GM21526 (cell line): ENCODE measurements at regions not wholly inside any gene's neighbourhood (a gene's known extent, or its start where the extent isn't known, plus 50 kb on each side); places are given as distances from the start of the nearest gene placed in this dataset.

ENCODE experiments used
- ATAC-seq: cut with Tn5 transposase; IDR thresholded peaks from one replicate; pipeline ENCODE4 v1.9.1; 2021; ENCODE audit warnings: moderate library complexity; ENCODE audit not compliant: unreplicated experiment, low FRiP score

DNA sequence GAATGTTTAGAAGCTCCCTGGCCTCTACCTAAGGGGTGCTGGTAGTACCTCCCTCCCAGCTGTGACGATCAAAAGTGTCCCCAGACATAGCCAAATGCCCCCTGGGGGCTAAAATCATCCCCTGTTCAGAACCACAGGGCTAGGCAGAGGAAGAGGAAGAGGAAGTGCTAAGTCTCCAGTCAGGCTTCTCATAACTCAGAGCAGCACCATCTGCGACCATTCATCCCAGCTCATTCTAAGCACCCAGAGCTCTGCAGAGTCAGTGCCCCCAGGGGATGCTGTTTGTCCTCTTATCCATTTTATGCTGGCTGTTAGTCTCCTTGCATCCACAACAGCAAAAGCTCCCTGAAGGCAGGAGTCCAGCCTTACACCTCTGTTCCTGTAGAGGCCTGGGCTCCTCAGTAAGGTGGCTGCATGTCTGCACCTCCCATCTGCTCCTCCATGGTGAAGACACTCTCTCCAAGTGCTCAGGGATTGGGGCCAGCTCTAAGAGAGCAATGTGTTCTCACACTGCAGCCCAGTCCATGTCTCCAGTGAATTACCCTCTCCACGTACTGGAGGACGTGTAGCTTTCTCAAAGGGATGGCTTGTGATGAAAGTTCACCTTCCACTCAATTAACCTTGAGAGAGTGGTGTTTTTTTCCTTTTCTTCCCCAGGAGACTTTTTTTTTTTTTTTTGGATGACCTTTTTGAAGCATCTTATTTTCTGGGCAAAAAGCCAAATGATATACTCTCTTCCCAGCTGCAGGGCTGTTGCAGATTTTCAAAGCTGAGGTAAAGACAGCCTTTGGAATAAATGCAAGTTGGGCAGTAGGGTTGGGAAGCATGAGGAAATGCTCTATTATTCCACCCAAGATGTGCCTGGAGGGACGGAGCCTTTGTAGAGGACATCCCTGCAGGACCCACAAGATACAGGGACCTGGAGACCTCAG is 158.9 kb upstream of the SLC14A2 start:
- no peak for ATAC-seq

DNA sequence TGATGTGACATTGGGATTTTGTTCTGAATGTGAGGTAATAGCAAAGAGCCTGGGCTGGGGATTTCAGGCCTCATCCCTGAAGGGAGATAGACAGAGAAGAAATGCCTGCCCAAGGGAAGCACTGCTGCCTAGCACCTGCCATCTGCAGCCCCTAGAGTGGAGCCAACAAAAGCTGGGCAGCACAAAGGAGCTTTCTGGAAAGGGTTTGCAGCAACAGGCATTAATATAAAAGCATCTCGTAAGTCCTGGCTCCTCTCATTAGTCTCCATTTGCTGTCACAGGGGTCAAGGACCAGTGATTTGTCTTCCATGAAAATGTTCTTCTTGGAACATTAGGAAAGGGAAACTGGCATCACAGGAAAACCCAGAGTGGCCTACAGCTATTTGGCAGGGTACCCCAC is 157.2 kb upstream of the SLC14A2 start:
- no peak for ATAC-seq

DNA sequence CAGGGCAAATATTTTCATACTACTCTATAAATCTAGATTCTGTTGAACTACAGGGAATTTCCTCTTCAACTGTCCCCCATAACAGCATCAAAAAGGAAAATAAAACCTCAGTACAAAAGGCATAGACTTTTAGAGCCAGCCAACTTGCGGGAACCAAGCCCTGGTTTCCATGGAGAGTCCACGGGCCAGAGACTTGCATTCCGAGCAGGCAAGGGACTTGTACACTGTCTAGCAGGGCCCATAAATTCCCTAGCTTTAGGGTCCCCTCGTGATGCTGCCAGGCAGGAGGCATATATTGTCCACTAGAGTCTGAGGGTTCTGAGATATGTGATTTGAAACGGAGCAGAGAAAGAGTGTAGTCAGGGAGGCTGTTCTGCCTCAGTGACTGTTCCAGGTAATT is 153.1 kb upstream of the SLC14A2 start:
- ATAC-seq = no peak

DNA sequence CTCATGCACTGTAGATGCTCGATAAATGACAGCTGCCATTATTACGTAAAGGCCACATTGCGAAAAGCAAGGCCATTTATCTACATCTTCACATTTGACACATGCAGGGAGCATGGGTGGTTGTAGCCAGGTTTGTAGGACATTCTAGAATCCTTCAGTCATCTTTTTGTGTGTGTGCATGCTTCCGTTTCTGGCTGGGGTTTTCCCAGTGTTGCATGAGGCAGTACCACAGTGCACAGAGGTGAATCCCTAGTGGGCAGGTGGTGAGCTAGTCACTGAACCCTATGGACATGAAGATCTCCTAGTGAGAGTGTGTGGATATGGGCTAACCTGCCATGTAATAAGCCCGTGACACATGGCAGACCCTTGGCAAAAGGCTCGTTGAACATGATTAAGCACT is 151.8 kb upstream of the SLC14A2 start:
- no peak for ATAC-seq

DNA sequence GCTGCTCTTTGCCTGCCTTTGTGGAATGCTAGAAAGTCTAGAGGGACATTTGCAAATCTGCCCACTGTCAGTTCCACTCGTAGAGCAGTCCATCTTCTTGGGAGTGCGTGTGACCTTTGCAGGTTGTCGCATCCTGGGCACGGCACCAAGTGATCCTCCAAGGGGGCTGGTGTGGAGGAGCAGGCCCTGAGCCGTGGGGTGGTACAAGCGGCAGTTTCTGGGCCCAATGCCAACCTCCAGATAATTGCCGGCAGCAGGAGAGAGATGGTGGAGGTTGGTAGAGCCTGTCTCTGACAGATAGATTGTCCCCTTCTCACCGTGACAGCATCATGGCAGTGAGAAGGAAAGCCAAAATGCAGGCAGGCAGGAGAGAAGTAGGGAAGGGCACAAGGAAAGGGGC is 150.7 kb upstream of the SLC14A2 start:
- no peak for ATAC-seq

DNA sequence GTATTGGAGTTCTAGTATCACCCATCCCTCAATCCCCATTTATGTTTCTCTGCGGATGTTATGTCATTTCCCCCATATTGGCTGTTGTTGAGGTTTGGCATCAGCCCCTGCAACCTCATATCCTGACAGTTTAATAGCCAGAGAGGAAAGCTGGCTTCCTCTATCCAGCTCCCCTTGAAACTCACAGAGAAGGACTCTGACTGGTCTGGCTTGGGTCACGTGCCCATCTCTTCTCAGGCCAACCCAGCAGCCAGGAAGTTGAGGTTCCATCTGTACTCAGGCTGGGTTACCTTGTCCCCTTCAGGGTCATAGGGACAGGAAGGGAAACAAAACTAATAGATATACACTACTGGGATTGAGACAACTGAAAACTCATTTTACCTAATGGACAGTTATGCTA is 148.0 kb upstream of the SLC14A2 start:
- ATAC-seq = no peak

DNA sequence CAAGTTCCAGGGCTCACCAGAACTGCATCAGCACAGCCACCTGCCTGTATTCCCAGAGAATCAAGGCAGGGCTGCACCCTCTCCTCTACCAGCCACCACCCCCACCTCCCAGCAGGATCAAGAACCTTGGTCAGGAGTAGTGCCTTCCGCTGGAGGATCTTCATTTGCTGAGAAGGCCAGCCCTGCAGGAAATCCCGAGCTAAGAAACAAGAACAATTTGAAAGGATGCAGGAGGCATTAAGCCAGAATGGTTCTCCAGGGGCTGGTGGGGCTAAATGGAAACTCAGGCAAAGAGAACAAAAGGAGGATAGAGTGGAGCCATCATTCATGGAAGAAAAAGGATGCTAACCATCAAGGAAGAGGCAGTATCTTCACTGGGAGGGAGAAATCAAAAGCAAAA is 147.3 kb upstream of the SLC14A2 start:
- no peak for ATAC-seq

DNA sequence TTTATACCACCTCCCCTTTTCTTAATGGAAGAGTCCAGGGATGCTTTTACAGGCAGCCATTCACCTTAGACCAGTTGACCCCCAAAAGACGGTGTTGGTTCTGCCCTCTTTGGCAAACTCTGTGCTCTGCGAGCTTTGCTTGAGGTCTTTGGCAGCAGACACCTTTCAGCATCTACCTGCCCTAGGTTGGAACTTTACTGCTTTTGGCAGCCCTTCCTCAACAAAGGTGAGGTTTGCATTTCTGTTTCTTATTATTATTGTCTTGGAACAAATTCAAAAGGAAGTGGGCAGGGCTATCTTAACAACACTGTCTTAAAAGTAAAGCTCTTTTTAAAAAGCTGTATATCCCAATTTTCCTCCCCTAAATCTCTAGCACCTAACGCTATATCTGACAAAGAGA is 136.4 kb upstream of the SLC14A2 start:
- ATAC-seq = no peak

DNA sequence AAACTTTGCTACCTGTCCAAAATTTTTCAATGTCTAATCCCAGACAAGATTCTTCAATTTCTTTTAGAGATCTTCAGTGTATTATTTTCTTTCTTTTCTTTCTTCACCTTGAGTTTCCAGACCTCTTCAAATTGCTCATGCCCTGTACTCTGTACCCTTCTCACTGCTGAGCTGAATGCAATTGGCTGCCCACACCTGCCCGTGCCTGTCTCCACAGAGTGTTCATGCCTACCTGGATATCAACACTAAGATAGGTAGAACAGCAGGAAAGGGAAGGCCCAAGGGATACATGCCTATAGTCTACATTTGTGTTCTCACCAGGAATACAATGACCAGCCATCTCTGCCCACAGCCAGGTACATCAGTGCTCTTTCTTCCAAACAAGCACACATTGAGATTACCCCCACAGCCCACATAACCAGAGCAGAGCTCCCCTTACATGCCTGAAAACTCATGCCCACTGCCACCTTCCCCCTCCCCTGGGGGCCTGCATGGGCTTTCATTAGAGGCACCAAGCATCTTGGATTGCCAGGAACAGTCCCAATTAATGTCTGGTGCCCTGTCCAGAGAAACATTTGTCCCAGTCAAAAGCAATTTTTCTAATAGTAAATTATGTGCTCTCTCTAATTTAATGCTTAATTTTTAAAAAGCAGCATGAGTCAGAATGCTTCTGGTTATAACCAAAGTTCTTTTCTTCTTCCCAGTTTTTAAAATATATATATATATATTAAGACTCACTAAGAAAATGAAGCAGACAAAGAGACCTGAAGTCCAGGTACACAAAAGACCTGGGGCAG is 134.9 kb upstream of the SLC14A2 start:
- ATAC-seq = no peak

DNA sequence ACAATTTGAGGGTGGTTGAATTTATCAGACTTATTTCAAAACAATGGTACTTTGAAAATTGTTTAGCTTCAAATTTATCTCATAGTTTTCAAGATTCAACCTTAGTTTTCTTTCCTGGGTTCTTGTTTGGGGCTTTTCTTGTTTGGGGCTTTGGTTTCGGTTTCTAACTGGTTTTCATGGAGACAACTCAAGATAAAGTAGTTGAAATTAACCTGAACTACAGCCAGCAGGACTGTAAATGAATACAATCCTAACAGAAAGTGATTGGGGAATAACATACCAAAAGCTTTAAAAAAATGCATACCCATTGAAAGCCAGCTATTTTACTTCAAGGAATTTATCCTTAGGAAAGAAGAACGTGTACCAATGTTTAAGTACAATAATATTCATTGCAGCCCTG is 133.5 kb upstream of the SLC14A2 start:
- no peak for ATAC-seq

DNA sequence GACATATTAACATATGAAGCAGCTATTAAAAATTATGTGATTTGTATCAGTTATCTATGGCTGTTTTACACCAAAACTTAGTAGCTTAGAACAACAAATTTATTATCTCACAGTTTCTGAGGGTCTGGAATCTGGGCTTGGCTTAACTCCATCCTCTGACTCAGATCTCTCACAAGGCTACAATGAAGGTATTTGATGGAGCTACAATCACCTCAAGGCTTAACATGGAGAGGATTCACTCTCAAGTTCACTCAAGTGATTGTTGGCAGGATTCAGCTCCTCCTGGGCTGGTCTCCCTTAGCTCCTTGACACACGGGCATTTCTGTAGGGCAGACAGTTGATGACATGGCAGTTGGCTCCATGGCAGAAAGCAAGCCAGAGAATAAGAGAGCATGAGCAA is 133.0 kb upstream of the SLC14A2 start:
- ATAC-seq = no peak

DNA sequence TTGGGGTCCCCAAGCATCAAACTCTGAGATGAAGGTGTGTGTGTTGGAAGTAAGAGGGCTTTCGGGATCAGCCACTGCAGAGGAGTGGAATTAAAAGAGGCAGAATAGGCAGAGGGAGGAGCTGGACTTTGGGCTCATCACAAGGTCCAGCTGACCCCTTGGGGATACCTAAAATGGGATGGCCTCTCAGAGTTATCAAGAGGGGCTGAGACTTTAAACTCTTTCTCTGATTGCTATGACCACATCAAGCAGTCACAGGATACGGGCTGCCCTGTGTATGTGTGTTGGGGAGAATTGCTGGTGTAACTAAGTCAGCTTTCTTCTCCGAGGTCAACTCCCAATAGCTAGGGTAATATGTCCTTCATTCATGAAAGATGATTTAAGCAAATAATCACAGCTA is 127.7 kb upstream of the SLC14A2 start:
- no peak for ATAC-seq

DNA sequence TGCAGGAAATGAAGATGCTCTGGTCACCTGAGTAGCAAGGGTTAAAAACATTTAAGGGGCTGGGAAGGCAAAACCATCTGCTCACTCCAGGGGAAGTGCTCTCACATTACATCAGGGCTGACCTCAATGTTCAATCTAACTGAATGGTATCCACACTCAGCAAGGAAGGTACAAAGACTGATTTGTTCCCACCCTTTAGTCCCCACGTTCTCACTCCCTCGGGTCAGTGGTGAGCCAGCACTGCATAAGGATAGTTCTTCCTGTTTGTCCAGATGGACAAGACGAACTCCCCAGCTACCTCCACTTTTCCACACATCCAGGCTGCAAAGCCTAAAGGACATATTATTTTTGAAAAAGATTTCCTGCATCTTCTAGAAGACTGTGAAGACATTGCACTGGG is 126.6 kb upstream of the SLC14A2 start:
- no peak for ATAC-seq

DNA sequence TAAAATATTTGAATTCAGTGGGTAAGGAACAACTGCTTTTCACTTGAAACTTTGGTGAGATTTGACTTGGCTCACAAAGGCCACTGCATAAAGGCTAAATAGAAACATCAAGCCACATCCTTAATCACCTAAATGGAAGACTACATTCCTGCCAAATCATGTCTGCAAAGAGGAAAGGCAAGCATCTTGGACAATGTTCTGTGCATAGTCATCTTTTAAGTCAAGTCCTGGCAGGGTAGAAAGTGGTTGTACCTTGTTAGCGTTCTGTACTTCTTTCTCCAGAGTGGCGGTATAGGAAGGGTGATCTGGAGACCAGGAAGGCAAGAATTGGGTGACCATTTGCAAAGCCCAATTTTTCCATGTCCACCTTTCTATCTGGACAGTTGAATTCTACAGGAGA is 121.4 kb upstream of the SLC14A2 start:
- ATAC-seq = no peak

DNA sequence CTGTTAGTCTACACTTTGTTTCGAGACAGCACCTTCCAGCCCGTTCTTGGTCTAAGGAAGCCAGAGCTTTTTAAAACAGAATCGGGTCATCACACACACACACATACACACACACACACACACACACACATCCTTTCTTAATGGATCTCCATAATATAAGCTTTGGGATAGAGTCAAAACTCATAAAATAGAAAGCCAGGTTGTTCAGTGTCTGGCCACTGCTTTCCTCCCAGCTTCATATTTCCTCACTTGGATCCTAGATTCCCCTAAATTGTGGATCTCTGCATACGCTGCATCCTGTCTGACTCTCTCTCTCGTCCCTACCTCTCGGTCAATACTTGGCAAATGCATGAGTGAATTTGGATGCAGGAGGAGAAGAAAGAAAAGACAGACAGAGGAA is 120.5 kb upstream of the SLC14A2 start:
- no peak for ATAC-seq

DNA sequence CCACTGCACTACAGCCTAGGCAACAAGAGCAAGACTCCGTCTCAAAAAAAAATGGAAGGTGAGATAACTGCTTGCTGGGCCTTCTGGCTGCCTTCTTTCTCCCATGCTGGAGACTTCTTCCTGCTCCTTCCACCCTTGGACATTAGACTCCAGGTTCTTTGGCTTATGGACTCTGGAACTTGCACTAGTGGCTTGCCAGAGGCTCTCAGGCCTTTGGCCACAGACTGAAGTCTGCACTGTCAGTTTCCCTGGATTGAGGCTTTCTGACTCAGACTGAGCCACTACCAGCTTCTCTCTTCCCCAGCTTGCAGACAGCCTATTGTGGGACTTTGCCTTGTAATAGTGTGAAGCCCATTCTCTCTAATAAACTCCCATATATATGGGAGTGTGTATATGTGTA is 118.5 kb upstream of the SLC14A2 start:
- no peak for ATAC-seq

DNA sequence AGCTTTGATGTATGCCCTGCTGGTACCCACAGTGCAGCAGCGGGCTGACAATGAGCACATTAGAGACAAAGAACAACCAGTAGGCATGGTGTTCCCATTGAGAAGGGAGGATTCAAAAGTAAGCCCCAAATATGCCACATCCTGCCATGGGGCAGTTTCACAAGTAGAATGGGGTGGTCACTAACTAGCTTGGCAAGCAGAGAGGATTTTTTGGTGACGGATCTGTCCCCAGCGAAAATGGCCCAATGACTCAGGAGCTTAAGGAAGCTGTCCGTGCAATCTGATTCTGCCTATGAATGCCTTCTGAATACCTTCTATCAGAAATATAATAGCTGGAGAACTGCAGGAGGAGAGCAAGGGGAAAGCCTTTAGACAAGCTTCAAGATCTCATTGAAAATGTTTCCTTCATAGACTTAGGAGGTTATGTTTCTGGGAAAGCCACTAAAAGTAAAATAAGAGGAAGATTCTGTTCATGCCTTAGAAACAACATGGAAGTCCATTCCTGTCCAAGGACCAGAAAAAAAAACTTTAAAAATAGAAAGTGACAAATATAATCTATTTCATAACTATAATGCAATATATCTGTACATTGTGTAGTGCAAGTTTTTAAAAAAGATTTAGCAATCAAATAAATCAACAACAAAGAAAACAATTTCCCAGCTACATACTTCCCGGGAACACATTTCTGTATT is 117.5 kb upstream of the SLC14A2 start:
- ATAC-seq = no peak

DNA sequence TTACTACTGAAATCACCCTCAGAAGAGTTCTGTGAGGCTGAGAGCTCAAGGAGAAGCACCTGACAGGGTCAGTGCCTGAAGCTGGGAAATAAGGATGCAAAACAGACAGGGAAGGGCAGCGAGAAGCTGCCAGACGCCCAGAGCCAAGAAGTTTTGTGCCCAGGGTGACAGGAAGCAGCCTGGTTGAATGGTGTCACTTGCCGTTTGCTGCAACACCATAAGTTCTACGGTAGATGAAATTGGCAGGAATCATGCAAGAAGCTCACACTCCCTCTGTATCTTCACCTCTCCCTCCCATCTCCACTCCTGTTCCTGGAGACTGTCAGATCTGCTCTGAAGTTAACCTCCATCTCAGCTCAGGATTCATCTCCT is 117.0 kb upstream of the SLC14A2 start:
- no peak for ATAC-seq

DNA sequence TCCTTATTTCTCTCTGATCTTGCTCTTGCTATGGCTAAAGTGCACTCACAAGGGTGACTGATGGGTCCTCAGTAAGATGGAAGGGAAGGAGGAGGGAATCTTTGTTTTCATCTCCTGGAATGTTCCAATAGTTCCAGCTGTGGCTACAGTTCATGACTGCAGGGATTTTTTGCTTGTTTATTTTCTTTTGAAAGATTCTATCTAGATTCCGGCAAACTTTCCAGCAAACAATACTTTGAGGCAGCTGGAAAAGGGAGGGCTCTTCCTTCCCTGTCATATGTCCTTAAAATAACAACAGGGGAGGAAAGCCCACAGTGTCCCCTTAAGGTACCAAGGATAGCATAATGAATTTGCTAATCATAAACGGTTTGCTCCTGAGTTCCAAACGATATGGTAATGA is 111.3 kb upstream of the SLC14A2 start:
- no peak for ATAC-seq

DNA sequence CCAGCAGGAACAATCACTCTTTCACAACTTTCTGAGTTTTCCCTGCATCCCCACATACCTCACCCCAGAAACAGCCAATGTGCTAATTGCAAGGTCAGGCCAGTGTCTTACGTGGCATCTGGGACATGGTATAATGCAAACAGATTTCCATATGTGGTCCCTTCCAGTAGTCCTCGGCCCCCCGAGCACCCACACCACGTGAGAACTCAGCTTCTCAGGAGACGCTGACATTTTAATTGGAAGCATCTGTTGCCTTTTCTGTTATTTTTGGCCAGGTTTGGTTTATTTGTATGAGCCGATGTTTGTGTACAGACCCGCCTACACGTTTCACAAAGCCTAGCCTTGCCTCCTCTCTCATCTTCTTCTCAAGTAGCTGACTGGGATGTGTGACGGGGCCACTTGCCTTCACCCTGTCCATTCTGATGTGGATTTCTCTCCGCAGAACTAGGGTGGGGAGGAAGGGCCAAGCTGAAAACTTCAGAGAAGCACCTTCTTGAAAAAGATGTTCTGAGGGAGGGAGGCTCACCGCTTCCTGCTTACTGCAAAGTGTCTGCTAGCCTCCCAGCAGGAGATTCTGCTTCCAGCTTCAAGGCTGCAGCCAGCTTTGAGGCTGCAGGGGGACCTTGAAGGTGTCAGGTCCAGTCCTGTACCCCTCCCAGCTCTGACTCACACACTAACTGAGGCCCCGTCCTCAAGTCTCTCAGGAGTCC is 109.6 kb upstream of the SLC14A2 start:
- no peak for ATAC-seq

DNA sequence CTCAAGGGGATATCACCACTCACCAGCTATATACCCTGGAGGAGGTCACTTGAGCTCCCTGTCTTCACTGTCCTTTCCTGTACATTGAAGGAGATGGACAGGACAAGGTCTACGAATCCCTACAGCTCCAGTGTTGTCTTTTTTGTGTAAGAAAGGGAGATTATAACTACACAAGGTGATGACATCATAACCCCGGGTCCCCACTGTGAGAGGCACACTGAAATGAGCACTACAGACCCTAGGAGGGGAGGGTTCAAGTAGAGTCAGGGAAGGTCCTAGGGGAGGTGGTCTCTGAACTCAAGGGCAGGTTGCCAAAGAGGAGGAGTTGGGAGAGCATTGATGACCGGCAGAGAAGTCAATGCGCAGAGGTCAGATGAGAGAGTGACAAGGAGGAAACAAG is 108.3 kb upstream of the SLC14A2 start:
- ATAC-seq = no peak
